SKM-1 treated with dmso at 0.1 percent for 144 hours (cell line): ENCODE measurements at regions not wholly inside any gene's neighbourhood (a gene's known extent, or its start where the extent isn't known, plus 50 kb on each side); places are given as distances from the start of the nearest gene placed in this dataset.

ENCODE experiments used
- DNase-seq: peaks from one replicate; lab custom pipeline; 2025; ENCODE audit not compliant: unreplicated experiment; lab: John Stamatoyannopoulos, UW

DNA sequence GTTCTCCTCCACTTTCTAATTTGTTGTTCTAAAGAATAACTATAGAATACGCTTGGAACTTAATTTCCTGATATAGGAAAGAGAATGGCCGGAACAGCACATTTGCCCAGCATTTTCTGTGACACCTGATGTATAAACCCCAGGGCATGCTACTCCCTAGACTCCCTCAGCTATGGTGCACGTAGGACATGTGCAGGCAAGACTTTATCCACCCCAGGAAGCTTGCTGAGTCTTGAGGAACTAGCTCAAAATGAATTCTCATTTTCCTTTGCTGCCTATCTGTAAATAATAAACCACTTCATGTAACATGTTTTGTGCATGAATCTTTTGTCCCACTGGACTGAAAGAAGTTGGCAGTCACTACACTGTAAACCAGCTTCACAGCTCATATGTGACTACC is 535.8 kb upstream of the SLITRK1 start:
- DNase-seq: no peak

DNA sequence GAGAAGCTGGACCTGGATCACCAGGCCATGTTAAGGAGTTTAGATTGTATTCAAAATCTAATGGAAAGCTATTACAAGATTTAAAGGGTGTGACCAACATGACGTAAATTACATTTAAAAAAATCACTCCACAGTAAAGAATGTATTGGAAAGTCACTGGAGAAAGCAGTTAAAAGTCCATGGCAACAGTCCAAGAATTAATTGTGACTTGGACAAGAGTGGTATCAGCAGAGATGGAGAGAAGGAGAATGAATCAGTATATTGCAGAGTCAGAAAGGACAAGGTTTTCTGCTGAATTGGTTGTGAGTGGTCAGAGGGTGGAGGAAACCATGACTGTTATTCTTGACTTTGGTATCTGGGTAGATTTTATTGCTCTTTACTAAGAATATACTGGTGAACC is 535.1 kb upstream of the SLITRK1 start:
- DNase-seq: no peak

DNA sequence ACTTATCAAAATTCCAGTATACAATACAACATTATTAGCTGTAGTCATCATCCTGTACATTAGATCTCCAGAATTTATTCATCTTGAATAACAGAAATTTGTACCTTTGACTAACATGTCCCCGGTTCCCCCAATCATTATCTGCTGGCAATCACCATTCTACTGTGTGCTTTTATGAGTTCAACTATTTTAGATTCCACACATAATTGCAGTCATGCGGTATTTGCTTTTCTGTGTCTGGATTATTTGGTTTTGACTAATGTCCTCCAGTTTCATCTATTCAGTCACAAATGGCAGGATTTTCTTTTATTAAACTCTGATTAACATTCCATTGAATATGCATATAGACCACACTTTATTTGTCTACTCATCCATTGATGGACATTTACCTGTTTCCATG is 530.7 kb upstream of the SLITRK1 start:
- DNase-seq: no peak

DNA sequence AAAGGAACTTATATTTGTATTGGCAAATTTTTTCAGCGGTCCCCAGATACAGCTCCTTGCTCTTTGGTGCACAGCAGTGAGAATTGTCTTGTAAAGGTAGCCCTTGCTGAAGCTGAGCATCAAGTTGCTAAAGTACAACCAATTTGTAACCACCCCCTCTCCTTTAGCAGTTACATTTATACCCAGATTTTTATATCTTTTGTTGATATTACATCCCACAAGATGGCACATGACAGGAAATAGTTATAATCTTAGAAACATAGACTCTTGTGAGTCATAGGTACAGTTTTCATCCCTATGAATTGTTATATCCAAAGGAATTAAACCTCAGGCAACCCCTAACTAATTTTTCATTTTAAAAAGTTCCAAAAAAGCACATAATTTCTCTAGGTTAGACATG is 523.0 kb upstream of the SLITRK1 start:
- no peak for DNase-seq

DNA sequence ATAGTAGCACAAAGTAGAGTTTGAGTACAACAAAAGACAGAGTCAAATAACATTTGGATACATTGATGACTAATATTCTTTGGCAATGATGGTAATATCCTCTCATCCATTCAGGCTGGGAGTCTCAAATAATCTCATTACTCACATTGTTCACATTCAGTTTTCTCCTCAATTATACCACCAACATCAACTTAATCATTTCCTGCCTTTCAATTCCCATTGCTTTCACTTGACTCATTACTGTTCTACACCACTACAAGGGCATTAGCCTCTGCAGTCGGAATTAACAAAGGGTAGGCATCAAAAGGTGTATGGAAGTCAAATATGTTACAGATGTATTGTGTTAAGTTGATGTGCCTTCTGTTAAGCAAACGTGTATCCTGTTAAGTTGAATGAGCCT is 518.4 kb upstream of the SLITRK1 start:
- no peak for DNase-seq

DNA sequence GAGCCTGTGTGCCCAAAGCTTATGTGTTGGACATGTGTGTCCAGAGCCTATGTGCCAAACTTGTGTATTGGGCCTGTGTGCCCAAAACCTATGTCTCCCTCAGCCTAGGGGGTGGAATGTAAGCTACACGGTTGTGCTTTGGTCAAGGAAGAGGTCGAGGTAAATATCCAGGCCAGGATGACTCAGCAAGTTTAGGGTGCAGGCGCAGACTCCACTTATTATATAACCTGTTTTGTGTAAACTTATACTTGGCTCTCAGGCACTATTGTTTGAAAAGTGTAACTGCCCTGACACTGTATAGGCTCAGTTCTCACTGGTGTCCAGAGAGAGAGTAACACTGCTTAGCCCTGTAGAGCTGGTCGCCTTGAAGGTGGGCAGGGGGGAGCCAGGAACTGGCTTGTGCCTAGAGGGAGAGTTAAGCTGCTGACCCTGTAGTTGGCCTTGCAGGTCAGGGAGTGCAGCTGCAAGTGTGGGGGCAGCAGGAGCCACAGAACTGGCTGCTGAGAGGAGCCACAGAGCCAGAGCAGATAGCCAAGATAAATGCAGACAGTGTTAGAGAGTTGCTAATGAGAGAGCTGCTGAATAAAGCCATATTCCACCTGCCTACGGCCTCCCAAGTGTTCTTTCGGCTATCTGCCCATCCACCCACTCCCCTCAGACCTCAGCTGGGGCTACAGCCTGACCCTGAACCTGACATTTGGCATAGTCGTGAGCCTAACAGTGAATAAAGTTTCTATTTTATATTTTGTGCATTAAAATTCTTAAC is 517.2 kb upstream of the SLITRK1 start:
- DNase-seq: no peak

DNA sequence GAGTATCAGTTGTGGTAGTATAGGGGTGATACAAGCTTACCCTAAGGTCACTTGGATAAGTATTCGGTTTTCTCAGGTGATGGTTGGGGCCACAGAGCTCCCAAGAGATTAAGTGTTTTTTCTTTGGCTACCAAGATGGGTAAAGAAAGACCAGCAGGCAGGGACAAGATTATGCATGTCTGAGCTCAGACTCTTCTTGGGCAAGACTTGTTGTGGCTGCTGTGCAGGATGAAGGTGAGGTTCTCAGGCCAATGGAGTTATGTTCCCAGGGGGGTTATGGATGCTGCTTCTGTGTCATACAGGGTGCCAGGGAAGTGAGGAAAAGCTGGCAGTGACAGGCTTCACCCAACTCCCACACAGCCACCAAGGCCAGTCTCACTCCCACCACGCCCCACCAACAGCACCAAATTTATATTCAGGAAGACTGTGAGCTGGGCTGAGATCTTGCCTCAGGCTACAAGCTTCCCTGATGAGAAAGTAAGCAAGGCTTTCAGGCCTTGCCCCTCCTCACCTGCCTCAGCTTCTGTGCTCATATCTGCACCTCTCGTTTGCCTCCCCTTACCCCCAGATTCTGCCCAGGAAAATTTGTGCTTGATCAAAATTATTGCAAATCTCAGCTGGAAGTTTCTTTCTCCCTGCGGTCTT is 511.8 kb upstream of the SLITRK1 start:
- DNase-seq: no peak

DNA sequence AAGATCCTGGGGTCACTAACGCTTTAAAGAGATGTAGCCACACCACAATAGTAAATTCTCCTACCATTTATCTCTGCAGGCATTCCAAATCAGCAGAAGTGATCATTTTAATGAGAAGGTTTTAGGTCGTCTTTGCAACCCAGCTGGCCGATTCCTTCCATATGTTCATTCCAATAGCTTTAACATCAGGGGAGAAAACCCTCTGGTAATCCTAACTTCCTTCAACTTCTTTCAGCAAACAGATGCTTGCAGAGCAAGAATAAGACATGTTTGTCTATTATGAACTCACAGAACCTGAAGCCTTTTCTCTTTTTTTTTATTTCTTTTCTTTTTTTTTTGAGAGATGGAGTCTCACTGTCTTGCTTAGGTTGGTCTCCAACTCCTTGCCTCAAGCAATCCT is 498.6 kb upstream of the SLITRK1 start:
- no peak for DNase-seq

DNA sequence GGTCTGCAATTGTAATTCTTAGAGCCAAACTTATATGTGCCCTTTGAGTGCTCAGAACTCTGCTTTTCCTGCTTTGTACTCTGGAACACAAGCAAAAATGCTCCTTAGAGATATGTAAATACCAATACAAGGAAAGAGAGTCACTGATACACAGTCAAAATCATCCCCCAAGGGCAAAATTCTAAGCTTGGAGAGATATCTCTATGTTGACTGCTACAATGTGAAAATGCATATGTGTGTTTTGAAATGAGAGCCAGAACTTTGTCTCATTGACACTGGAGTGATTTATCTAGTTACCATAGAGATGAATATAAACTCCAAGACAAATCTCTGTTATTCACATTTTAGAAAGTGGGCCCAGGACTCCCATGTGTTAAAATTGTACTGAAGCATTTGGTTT is 494.8 kb upstream of the SLITRK1 start:
- no peak for DNase-seq

DNA sequence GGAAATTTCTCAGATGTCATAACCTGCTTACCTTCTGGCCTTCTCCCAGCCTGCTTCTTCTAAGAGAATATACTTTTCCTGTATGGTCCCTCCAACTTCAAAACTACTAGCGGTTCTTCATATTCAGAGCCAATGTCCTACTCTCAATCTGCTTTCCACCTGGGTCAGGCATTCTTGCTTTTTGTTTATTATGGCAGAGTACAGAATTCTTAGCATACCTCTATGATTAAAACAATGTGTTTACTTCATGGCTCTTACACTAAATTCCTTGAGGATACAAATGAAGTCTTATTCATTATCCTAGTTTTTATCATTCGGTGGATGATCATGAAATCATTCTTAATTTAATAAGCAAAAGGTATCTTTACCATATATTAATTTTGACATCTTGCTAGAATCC is 484.2 kb upstream of the SLITRK1 start:
- no peak for DNase-seq

DNA sequence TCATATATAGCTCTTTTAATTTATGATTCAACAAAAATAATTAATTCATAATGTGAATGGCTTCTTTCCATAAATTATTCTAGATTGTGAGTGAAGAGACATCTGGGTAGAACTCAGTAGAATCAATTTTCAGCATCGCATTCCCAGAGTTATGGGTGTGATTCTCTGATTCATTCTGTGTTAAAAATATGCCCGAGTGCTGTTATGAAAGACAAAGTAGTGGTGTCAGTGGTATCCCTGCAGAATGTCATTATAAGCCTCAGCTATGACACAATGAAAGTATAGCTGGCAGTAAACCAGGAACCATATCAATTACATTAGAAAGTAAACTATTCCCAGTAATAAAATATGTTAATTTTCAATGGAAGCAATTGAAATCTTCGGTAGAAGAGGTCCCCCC is 480.5 kb upstream of the SLITRK1 start:
- no peak for DNase-seq

DNA sequence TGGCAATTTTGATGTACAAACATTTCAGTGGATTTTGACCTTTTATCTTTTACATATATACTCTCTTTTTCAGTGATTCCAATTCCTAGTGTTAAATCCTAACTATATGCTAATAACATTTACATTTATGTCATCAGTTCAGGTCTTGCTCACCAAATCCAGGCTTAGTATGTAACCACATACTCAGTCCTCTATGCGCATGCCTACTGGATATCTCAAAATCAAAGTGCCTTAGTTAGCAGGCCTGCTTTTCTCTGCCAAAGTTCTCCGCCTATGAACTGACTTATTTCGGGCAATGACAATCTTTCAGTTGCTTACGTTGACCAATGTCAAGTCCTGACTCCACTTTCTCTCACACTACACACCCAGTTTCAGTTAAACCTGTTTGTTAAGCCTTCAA is 478.5 kb upstream of the SLITRK1 start:
- DNase-seq: no peak

DNA sequence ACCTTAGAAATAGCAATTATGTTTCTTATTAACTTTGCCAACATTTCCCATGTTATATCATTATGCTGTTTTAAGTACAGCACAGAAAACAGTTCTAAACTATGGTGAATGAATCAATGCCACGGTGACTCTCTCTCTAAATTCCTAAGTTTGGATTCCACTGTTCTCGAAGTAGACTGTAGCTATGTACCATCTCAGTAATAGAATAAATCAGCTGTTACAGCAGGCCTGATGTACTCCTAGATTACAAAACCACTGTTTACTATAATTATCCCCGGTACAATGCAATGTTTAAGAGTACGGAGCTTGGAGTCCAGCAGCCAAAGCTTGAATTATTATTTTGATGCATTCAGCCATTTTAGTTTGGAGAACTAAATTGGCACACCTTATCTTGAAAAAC is 476.3 kb upstream of the SLITRK1 start:
- DNase-seq: no peak

DNA sequence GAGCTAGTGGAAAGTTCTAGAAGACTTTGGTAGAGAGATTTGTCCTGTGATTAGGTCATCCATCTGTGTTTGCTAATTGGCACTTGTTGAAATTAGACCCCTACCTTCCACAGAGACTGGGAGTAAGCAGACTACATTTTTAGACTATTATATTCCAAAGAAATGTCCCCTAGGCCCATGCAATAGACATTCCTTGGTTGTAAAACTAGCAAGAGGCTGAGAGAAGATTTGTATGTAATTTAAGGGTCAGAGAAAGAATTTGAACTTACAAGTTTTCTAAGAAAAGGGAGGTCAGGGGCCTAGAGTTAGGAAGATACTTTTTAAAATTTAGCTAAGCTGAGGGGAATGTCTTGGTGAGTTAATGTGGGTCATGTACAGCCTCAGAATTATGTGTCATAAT is 470.7 kb upstream of the SLITRK1 start:
- DNase-seq: no peak

DNA sequence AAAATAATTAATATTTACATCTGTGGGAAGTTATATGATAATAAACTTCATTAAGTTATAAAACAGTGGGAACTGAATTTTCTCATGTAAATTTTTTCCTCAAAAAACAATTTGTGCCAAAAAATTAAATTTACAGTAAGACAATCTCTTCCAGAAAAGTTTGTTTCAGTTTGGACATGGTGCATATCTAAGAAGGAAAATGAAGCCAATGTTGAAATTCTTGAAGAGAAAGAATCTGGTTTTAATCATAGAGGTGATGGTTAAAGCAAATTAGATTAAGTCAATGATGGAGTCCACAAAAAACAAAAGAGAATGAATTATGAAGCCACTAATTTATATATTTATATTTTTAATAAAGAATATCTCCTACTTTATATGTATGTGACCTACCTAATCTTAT is 457.2 kb upstream of the SLITRK1 start:
- DNase-seq: no peak

DNA sequence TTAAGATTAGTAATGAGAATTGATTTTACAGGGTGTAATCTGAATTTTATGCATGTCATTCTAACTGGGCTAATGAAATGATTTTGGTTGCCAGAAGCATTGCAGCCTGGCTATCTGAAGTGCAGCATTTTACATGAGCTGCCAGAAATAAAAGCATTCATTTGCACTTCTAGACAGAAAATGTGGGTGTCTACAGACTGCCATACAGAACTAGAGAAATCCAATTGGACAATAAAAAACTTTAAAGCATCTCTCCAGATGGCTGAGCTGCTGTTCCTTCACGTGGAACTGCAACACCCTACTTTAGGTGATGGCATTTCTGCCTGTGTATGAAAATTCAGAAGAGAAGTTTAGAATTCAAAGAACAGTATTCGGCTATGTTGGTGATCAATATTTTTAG is 450.1 kb upstream of the SLITRK1 start:
- no peak for DNase-seq

DNA sequence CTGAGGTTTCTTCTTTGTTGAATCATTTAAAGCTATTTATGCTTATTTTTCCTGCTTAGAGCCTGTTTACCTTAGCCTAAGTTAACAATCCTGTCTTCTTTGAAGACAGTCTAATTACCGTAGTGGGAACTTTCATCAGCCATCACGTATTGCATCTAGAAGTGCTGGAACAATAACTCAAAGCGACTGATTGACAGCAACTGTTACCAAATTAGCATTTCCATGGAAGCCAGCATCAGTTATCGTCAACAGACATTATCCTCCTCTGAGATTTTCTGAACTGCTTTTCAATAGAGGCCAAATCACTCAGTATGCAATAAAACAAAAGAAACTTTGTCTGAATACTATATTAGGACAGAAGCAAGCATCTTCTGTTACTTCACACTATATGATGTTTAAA is 433.3 kb upstream of the SLITRK1 start:
- DNase-seq: no peak

DNA sequence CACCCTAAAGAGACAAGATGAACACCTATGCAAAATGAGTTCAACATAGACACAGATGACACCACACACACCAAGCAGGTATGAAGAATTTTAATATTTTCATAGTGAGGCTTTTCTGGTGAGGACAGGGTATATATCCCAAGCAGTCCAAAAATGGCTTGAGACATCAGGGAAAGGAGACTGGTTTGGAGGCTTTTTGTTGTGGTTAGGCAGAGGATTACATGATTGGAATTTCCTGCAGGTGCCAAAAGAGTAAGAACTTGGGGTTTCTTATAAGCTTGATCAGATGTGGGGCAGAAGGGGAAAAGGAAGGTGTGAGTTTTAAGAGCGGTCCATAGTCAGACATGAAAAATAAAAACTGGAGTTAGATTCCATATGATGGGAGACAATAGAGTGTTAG is 420.8 kb upstream of the SLITRK1 start:
- no peak for DNase-seq

DNA sequence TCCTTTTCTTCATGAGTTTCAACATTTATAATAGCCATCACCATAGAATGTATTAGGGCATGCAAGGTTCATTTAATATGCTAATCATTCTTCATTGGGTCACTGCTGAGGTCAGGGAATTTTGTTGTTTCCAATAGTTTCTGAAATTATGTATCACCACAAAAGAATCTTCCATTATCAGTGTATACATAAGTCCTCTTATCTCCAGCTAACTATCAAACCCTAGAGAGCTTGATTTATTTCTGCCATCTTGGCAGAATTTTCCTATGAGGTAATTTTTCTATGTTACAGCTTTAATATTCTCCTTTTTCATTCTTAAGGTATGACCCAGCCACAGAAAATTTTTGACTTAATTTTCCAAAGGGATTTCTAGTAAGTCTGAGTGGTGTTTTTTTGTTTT is 415.0 kb upstream of the SLITRK1 start:
- DNase-seq: no peak

DNA sequence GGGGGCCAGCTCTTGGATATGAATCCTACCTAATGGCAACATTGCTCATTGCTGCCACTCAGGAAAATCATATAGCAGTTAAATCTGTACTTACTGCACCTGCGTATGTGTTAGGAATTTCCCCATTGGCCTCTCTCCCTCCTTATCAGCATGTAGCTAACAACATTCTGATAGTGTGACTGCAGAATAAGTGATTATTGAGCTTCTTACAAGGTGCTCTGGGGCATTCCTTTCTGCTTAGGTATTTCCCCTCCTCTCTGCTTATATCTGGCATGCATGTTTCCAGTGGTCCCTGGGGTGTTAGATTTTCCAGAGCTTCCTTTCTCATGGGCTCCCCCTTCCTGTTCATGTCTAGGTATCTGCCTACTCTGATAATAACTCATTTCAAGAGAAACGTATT is 414.1 kb upstream of the SLITRK1 start:
- no peak for DNase-seq

DNA sequence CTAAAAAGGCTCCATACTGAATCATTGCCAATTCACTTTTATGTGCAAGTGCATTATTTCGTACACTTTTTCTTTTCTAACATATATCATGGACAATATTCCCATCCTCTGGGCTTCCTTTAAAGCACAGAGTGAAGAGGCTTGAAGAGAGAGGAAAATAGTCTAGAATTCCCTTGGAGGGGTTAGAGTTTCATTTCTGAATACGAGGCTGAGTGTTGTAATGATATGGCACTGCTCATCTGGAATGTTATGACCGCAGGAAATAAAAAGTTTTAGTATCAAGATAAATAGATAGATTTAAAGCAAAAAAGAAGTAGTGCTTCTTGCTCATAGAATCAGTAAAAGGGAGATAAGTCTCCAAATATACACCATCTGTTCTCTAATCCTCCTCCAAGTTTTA is 412.3 kb upstream of the SLITRK1 start:
- DNase-seq: no peak

DNA sequence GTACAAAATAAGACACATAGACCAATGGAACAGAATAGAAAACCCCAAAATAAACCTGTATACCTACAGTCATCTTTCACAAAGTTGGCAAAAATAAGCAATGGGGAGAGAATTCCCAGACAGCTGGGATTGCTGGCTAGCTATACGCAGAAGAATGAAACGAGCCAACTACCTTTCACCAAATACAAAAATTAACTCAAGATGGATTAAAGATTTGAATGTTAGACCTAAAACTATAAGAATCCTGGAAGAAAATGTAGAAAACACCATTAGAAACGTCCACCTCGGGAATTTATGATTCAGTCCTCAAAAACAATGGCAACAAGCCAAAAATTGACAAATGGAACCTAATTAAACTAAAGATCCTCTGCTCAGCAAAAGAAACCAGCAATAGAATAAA is 408.1 kb upstream of the SLITRK1 start:
- DNase-seq: no peak

DNA sequence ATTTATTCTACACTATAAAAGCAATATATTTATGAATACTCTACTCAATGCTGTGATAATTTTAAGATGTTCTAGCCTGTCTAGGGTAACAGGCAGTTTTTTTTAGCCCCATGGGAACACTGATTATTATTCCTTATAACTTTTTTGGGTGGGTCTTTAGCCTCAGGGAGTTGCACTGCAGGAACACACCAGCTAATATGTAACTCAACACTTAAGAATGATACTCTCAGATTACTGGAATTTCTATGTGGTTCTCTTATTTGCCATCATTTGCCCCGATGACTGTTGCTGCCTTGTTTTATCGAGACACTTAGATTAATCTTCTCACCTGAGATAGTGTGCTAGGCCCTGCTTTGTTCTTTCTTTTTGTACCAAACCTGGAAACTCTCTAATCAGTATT is 396.9 kb upstream of the SLITRK1 start:
- DNase-seq: no peak
